ENCODE measurements at regions not wholly inside any gene's neighbourhood (a gene's known extent, or its start where the extent isn't known, plus 50 kb on each side); places are given as distances from the start of the nearest gene placed in this dataset.

GRCh38 chr11:19372381-19372780, 131.6 kb upstream of the E2F8 start:
- no peak for DNase-seq

GRCh38 chr11:19370100-19370861, 129.5 kb upstream of the E2F8 start:
- DNase-seq, result no peak

GRCh38 chr11:19368726-19369375, 128.1 kb upstream of the E2F8 start:
- DNase-seq, result no peak

- DNase-seq, result no peak
These were observed 126.4 kb upstream of the E2F8 start for GRCh38 chr11:19366992-19367709.

- DNase-seq, result no peak
These were observed 125.1 kb upstream of the E2F8 start for GRCh38 chr11:19365743-19366410.

- DNase-seq, result no peak
These were observed 118.7 kb upstream of the E2F8 start for GRCh38 chr11:19359221-19360000.

- no peak for DNase-seq
These were observed 117.2 kb upstream of the E2F8 start for GRCh38 chr11:19357943-19358342.

- no peak for DNase-seq
These were observed 114.9 kb upstream of the E2F8 start for GRCh38 chr11:19355601-19356000.

GRCh38 chr11:19353287-19353850, 112.6 kb upstream of the E2F8 start:
- DNase-seq, result no peak

- no peak for DNase-seq
These were observed 112.0 kb upstream of the E2F8 start for GRCh38 chr11:19352771-19353160.

GRCh38 chr11:19352072-19352770, 111.5 kb upstream of the E2F8 start:
- DNase-seq, result no peak

GRCh38 chr11:19351426-19351825, 110.7 kb upstream of the E2F8 start:
- DNase-seq, result no peak

- no peak for DNase-seq
These were observed 109.4 kb upstream of the E2F8 start for GRCh38 chr11:19350160-19350559.

- peak in 38 of 56 donors; percentile 8 to 71 (median 30) for DNase-seq
These were observed 108.7 kb upstream of the E2F8 start for GRCh38 chr11:19349340-19350025.

GRCh38 chr11:19347911-19348310, 107.2 kb upstream of the E2F8 start:
- DNase-seq, result no peak

- DNase-seq, result peak in 43 of 56 donors; percentile 10 to 73 (median 48)
These were observed 105.3 kb upstream of the E2F8 start for GRCh38 chr11:19345848-19346681.

- DNase-seq, result peak in 29 of 56 donors; percentile 14 to 64 (median 42)
These were observed 104.7 kb upstream of the E2F8 start for GRCh38 chr11:19345519-19345847.
